Muscle layer of duodenum (tissue), 2 donors: ENCODE measurements at regions not wholly inside any gene's neighbourhood (a gene's known extent, or its start where the extent isn't known, plus 50 kb on each side); places are given as distances from the start of the nearest gene placed in this dataset.
"Not testable (repeated sequence)": the region's sequence is repeated elsewhere in the genome, so short reads cannot be mapped to it uniquely, and the experiment has no call there.

Experiments used
- H3K27ac ChIP-seq: one replicate; pipeline ENCODE4 v1.7.0; 2013; ENCODE audit warnings: mild to moderate bottlenecking, low read length
- H3K27me3 ChIP-seq: one replicate; pipeline ENCODE4 v1.7.0; 2013; ENCODE audit warnings: low read depth, mild to moderate bottlenecking, control low read depth, low read length
- H3K36me3 ChIP-seq, 2 donors: one replicate each; pipeline ENCODE4 v1.7.0; 2013; ENCODE audit warnings: low read length in 2 of 2, control low read depth in 1 of 2, mild to moderate bottlenecking in 1 of 2; ENCODE audit not compliant: insufficient read depth in 2 of 2, control insufficient read depth in 1 of 2
- H3K4me1 ChIP-seq, 2 donors: one replicate each; pipeline ENCODE4 v1.7.0; 2013; ENCODE audit warnings: low read length in 2 of 2, mild to moderate bottlenecking in 2 of 2, control low read depth in 1 of 2, moderate library complexity in 1 of 2; ENCODE audit not compliant: insufficient read depth in 2 of 2, control insufficient read depth in 1 of 2
- H3K4me3 ChIP-seq, 2 donors: one replicate each; pipeline ENCODE4 v1.7.0; 2013; ENCODE audit warnings: low read length in 2 of 2, low read depth in 1 of 2, mild to moderate bottlenecking in 1 of 2
- H3K9me3 ChIP-seq, 2 donors: one replicate each; pipeline ENCODE4 v1.7.0; 2013; ENCODE audit warnings: low read length in 2 of 2, control low read depth in 1 of 2, mild to moderate bottlenecking in 1 of 2; ENCODE audit not compliant: control insufficient read depth in 1 of 2
- donor health status: healthy.

DNA sequence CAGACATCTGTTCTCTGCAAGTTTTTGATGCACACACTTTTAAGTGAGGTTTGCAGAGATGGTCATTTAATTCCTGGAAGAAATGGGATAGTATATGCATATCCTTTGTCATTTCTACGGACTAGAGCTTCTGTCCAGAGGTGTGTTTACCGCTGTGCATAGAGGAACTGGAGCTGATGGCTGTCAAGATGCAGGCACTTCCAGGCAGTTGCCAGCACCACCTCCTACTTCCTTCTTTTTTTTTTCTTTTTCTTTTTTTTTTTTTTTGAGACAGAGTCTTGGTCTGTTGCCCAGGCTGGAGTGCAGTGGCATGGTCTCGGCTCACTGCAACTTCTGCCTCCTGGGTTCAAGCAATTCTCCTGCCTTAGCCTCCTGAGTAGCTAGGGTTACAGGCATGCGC lies 468.7 kb downstream of the DIRAS2 start:
- H3K27me3 ChIP-seq, H3K9me3 ChIP-seq, H3K4me1 ChIP-seq, H3K36me3 ChIP-seq, H3K4me3 ChIP-seq, H3K27ac ChIP-seq: not testable (repeated sequence)

DNA sequence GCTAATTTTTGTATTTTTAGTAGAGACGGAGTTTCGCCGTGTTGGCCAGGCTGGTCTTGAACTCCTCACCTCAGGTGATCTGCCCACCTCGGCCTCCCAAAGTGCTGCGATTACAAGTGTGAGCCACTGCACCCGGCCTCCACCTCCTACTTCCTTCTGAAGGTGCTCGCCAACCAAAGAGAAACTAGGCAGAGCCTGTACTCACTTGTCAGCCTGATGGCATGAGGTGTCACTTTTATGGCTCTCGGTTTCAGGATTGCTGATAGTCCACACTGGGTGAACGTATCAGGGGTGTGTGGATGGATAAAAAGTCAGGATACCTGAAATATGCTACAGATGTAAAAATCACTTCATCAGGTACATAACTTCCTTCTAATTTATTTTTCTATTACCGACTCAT lies 468.3 kb downstream of the DIRAS2 start:
- H3K4me1 ChIP-seq, H3K36me3 ChIP-seq, H3K27ac ChIP-seq, H3K4me3 ChIP-seq, H3K27me3 ChIP-seq, H3K9me3 ChIP-seq: not testable (repeated sequence)

DNA sequence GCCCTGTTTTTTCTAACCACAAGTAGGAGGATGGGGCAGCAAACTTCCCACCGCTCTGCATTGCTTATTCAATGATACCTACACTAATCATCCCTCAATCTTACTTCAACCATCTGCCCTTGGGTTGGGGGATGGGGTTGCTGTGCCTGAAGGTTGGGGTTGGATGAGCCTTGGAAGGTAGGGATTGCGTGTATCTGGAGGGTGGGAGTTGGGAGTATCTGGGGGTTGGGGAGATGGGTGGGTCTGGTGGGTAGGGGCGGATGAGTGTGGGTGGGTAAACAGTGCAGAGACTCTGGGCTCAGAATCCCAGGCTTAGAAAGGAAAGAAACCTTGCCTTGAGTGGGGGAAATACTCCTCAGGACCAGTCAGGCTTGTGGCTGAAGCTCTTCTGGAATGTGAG lies 467.4 kb downstream of the DIRAS2 start:
- Histone ChIP-seq H3K27me3 (no peaks in the 10 kb centered on the region), H3K4me1 (no peaks in the 10 kb centered on the region), H3K4me3 (no peak overlapping the region), H3K27ac (no peak overlapping the region), H3K9me3 (peaks cover 5 to 7% of the 10 kb centered on the region in 2 donors), H3K36me3 (no peaks in the 10 kb centered on the region)

GRCh38 chr9:90175865-90176264 lies 466.8 kb downstream of the DIRAS2 start:
- Histone ChIP-seq H3K9me3 (peaks cover 2 to 4% of the 10 kb centered on the region in 2 donors), H3K27ac (no peak overlapping the region), H3K4me3 (no peak overlapping the region), H3K36me3 (no peaks in the 10 kb centered on the region), H3K4me1 (no peaks in the 10 kb centered on the region), H3K27me3 (no peaks in the 10 kb centered on the region)

- Histone ChIP-seq H3K27ac (no peak overlapping the region), H3K27me3 (no peaks in the 10 kb centered on the region), H3K36me3 (no peaks in the 10 kb centered on the region), H3K9me3 (no peaks in the 10 kb centered on the region), H3K4me1 (no peaks in the 10 kb centered on the region), H3K4me3 (no peak overlapping the region)
Observed at GRCh38 chr9:90176901-90177300, 465.7 kb downstream of the DIRAS2 start.

DNA sequence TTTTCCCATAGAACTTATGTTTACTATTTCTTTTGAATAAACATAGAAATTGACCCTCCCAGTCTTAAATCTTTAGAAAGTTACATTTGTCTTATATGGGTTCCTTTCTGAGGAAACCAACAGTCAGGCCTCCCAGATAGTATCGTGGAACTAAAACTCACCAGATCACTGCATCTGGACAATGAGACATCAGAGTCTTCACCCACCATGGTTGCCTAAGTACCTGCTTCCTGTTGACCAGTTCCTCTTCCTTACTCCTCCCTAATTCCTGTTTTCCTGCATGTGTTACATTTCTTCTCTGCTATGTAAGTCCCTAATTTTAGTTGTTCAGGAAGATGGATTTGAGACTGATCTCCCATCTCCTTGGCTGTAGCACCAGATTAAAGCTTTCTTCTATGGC lies 462.2 kb downstream of the DIRAS2 start:
- Histone ChIP-seq H3K27ac (no peak overlapping the region), H3K27me3 (no peaks in the 10 kb centered on the region), H3K9me3 (no peaks in the 10 kb centered on the region), H3K4me3 (no peak overlapping the region), H3K36me3 (no peaks in the 10 kb centered on the region), H3K4me1 (no peaks in the 10 kb centered on the region)

DNA sequence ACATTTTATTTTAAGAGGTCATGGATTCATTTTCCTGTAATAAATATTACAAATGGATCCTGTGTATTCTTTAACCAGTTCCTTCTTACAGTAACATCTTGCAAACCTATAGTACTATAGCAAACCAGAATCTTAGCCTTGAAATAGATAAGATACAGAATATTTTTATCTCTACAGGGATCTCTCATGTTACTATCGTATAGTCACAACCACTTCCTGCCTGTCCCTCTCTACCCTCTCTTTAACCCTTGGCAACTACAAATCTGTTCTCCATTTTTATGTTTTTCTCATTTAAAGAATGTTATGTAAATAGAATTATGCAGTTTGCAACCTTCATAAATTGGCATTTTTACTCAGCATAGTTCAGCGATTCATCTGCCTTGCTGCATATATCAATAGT lies 454.0 kb downstream of the DIRAS2 start:
- H3K4me3 ChIP-seq: no peak overlapping the region
- H3K36me3 ChIP-seq: no peaks in the 10 kb centered on the region
- no peaks in the 10 kb centered on the region for H3K4me1 ChIP-seq
- H3K27ac ChIP-seq: no peak overlapping the region
- H3K9me3 ChIP-seq: peaks cover 0 to 4% of the 10 kb centered on the region in 2 donors
- H3K27me3 ChIP-seq: no peaks in the 10 kb centered on the region

- H3K36me3 ChIP-seq: no peaks in the 10 kb centered on the region
Observed at GRCh38 chr9:90189306-90189705, 453.3 kb downstream of the DIRAS2 start.

DNA sequence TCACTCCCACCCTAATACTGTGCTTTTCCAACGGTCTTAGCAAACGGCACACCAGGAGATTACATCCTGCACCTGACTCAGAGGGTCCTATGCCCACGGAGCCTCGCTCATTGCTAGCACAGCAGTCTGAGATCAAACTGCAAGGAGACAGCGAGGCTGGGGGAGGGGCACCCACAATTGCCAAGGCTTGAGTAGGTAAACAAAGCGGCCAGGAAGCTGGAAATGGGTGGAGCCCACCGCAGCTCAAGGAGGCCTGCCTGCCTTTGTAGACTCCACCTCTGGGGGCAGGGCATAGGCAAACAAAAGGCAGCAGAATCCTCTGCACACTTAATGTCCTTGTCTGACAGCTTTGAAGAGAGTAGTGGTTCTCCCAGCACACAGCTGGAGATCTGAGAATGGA lies 450.2 kb downstream of the DIRAS2 start:
- not testable (repeated sequence) for H3K4me3 ChIP-seq, H3K9me3 ChIP-seq, H3K27ac ChIP-seq, H3K4me1 ChIP-seq, H3K36me3 ChIP-seq, H3K27me3 ChIP-seq

More at GRCh38 chr9:90189306-90189705, 453.3 kb downstream of the DIRAS2 start:
- no peak overlapping the region for H3K27ac ChIP-seq
- H3K4me1 ChIP-seq: no peaks in the 10 kb centered on the region
- peaks cover 0 to 4% of the 10 kb centered on the region in 2 donors for H3K9me3 ChIP-seq
- H3K27me3 ChIP-seq: no peaks in the 10 kb centered on the region
- H3K4me3 ChIP-seq: no peak overlapping the region

DNA sequence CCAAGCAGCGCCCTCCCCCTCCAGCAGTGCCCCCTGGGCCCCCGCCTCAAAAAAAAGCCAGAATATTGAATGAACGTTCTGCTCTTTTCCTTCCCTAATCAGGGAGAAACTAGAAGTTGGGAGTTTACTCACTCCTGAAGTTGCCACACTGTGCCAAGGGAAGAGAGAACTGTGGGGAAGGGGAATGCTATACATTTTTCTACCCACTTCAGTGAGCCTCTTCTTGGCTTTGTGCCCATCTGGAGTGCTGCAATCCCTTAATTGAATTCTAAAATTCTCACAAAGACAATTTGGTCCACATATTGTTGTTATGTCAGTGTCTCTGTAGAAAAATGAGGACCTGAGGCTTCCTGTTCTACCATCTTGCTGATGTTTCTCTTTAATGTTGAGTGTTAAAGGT lies 443.7 kb downstream of the DIRAS2 start:
- Histone ChIP-seq H3K4me1 (no peaks in the 10 kb centered on the region), H3K36me3 (no peaks in the 10 kb centered on the region), H3K4me3 (no peak overlapping the region), H3K27me3 (no peaks in the 10 kb centered on the region), H3K27ac (no peak overlapping the region), H3K9me3 (peaks cover 0 to 5% of the 10 kb centered on the region in 2 donors)

- Histone ChIP-seq H3K4me3 (no peak overlapping the region), H3K27me3 (no peaks in the 10 kb centered on the region), H3K27ac (no peak overlapping the region), H3K9me3 (peaks cover 0 to 5% of the 10 kb centered on the region in 2 donors), H3K36me3 (no peaks in the 10 kb centered on the region), H3K4me1 (no peaks in the 10 kb centered on the region)
Observed at GRCh38 chr9:90201766-90202165, 440.9 kb downstream of the DIRAS2 start.

- H3K4me3 ChIP-seq: no peak overlapping the region
- no peaks in the 10 kb centered on the region for H3K36me3 ChIP-seq
- no peaks in the 10 kb centered on the region for H3K4me1 ChIP-seq
- H3K27me3 ChIP-seq: no peaks in the 10 kb centered on the region
- no peaks in the 10 kb centered on the region for H3K9me3 ChIP-seq
- H3K27ac ChIP-seq: no peak overlapping the region
Observed at GRCh38 chr9:90204128-90204831, 438.3 kb downstream of the DIRAS2 start.
